NCI-H526 (cell line): ENCODE measurements at regions not wholly inside any gene's neighbourhood (a gene's known extent, or its start where the extent isn't known, plus 50 kb on each side); places are given as distances from the start of the nearest gene placed in this dataset.
A peak's percentile ranks its signal among the peaks of the same experiment; 100 is the strongest.
"Not testable (repeated sequence)": the region's sequence is repeated elsewhere in the genome, so short reads cannot be mapped to it uniquely, and the experiment has no call there.

Source experiments
- DNase-seq, 2 experiments: peaks; one replicate each; lab custom pipeline; 2025; lab: John Stamatoyannopoulos, UW

- peak in 1 of 2 experiments; percentile 15 for DNase-seq
Observed at GRCh38 chr19:27746691-27747380, 1466.1 kb downstream of the UQCRFS1 start.

GRCh38 chr19:27745978-27746542 lies 1466.9 kb downstream of the UQCRFS1 start:
- no peak for DNase-seq

DNA sequence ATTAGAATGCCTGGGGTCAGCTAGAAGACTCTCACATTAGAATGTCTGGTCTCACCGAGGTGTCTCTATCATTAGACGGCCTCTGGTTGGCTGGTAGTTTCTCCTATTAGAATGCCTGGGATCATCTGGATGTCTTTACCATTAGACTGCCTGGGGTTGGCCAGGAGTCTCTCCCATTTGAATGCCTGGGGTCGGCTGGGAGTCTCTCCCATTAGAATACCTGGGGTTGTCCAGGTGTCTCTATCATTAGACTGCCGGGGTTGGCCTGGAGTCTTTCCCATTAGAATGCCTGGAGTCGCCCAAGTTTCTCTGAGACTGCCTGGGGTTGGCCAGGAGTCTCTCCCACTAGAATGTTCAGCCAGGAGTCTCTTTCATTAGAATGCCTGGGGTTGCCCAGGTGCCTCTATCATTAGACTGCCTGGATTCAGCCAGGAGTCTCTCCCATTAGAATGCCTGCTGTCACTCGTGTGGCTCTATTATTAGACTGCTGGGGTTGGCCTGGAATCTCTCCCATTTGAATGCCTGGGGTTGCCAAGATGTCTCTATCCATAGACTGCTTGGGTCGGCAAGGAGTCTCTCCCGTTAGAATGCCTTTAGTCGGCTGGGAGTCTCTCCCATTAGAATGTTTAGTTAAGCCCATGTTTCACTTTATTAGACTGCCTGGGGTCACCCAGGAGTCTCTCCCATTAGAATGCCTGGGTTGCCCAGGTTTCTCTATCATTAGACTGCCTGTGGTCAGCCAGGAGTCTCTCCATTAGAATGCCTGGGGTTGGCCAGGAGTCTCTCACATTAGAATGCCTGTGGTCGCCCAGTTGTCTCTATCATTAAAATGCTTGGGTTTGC lies 1467.8 kb downstream of the UQCRFS1 start:
- DNase-seq = no peak

GRCh38 chr19:27742041-27742440 lies 1470.9 kb downstream of the UQCRFS1 start:
- no peak for DNase-seq

- no peak for DNase-seq
Observed at GRCh38 chr19:27741236-27741635, 1471.7 kb downstream of the UQCRFS1 start.

DNA sequence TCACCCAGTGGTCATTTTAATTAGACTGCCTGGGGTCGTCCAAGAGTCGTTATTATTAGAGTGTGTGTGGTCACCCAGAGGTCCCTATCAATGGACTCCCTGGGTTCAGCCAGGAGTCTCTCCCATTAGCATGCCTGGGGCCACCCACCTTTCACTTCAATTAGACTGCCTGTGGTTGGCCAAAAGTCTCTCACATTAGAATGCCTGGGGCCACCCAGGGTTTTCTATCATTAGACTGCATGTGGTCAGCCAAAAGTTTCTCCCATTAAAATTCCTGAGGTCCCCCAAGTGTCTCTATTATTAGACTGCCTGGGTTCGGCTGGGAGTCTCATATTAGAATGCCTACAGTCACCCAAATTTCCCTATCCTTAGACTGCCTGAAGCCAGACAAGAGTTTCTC lies 1472.6 kb downstream of the UQCRFS1 start:
- DNase-seq = no peak

DNA sequence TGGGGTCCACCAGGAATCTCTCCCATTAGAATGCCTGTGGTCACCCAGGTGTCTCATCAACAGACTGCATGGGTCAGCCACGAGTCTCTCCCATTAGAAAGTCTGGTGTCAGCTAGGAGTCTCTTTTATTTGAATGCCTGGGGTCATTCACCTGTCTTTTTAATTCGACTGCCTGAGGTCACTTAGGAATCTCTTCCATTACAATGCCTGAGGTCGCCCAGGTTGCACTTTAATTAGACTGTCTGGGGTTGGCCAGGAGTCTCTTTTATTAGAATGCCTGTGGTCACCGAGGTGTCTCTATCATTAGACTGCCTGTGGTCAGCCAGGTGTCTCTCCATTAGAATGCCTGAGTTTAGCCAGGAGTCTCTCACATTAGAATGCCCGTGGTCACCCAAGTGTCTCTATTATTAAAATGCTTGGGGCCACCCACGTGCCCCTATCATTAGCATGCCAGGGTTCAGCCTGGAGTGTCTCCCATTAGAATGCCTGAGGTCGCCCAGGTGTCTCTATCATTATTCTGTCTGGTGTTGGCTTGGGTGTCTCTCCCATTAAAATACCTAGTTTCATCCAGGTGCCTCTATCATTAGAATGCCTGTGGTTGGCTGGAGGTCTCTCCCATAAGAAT lies 1474.3 kb downstream of the UQCRFS1 start:
- no peak for DNase-seq

GRCh38 chr19:27736225-27736624 lies 1476.7 kb downstream of the UQCRFS1 start:
- no peak for DNase-seq

DNA sequence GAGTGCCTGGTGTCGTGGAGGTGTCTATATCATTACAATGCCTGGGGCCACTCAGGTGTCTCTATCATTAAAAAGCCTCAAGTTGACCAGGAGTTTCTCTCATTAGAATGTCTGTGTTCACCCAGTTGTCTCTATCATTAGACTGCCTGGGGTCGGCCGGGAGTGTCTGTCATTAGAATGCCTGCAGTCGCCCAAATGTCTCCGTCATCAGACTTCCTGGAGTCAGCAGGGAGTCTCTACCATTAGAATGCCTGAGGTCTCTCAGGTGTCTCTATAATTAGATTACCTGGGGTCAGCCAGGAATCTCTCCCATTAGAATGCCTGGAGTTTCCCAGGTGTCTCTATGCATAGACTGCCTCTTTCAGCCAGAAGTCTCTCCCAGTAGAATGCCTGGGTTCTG lies 1477.6 kb downstream of the UQCRFS1 start:
- no peak for DNase-seq

GRCh38 chr19:27734496-27735220 lies 1478.3 kb downstream of the UQCRFS1 start:
- DNase-seq = no peak

DNA sequence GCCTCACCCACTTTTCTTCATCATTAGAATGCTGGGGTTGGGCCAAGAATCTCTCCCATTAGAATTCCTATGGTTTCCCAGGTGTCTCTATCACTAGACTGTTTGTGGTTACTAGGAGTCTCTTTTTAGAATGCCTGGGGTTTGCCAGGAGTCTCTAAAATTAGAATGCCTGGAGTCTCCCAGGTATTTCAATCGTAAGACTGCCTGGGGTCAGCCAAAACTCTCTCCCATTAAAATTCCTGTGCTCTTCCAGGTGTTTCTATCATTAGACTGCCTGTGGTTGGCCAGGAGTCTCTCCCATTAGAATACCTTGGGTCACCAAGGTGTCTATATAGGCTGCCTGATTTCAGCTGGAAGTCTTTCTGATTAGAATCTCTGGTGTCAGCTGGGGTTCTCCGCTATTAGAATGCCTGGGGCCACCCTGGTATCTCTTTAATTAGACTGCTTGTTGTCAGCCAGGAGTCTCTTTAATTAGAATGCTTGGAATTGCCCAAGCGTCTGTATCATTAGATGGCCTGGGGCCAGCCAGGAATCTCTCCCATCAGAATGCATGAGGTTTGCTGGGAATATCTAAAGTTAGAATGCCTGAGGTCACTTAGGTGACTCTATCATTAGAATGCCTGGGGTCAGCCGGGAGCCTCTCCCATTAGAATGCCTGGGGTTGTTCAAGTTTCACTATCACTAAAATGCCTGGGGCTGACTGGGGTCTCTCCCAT lies 1479.2 kb downstream of the UQCRFS1 start:
- no peak for DNase-seq

DNA sequence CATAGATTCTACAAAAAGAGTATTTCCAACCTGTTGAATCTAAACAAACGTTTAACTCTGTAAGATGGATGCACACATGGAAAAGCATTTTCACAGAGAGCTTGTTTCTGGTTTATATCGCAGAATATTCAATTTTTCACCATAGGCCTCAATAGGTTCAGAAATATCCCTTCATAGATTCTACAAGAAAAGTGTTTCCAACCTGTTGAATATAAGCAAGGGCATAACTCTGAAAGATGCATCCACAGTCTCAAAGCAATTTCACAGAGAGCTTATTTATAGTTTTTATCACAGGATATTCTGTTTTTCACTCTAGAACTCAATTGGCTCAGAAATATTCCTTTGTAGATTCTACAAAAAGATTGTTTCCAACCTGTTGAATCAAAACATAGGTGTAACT lies 1483.6 kb downstream of the UQCRFS1 start:
- DNase-seq = no peak

DNA sequence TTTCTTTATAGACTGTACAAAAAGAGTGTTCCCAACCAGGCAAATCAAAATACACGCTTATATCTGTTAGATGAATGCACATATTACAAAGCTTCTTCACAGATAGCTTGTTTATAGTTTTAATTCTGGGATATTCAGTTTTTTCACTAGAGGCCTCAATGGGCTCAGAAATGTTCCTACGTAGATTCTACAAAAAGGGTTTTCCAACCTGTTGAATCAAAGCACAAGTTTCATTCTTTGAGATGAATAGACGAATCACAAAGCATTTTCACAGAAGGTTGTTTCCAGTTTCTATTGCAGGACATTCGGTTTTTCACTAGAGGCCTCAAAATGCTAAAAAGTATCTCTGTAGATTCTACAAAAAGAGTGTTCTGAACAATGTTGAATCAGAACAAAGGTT lies 1490.3 kb downstream of the UQCRFS1 start:
- no peak for DNase-seq

DNA sequence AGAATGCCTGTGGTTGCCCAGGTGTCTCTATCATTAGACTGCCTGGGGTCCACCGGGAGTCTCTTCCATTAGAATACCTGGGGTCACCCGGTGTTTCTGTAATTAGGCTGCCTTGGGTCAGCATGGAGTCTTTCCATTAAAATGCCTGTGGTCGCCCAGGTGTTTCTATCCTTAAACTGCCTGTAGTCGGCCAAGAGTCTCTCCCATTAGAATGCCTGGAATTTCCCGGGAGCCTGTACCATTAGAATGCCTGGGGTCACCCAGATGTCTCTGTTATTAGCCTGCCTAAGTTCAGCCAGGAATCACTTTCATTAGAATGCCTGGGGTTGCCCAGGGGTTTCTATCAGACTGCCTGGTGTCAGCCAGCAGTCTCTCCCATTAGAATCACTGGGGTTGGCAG lies 1492.8 kb downstream of the UQCRFS1 start:
- no peak for DNase-seq

- DNase-seq = no peak
Observed at GRCh38 chr19:27719034-27719433, 1493.9 kb downstream of the UQCRFS1 start.

DNA sequence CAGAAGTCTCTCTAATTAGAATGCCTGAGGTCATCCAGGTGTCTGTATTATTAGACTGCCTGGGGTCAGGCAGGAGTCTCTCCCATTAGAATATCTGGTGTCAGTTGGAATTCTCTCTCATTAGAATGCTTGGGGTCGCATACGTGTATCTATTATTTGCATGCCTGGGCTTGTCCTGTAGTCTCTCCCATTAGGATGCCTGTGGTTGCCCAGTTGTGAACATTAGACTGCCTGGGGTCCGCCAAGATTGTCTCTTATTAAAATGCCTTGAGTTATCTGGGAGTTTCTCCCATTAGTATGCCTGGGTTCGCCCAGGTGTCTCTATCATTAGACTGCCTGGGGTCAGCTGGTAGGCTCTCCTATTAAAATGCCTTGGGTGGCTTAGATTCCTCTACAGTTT lies 1494.7 kb downstream of the UQCRFS1 start:
- DNase-seq = peak; percentile 44 to 61

DNA sequence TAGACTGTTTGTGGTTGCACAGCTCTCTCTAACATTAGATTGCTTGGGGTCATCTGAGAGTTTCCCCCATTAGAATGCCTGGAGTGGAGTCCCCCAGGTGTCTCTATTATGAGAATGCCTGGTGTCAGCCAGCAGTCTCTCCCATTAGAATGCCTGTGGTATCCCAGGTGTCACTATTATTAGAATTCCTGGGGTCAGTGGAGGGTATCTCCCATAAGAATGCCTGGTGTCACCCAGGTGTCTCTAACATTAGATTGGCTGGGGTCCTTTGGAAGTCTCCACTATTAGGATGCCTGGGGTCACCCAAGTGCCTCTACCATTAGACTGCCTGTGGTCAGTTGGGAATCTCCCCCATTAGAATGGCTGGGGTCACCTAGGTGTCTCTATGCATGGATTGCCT lies 1495.1 kb downstream of the UQCRFS1 start:
- DNase-seq = peak in 1 of 2 experiments; percentile 4

GRCh38 chr19:27716922-27717321 lies 1496.0 kb downstream of the UQCRFS1 start:
- DNase-seq = no peak

DNA sequence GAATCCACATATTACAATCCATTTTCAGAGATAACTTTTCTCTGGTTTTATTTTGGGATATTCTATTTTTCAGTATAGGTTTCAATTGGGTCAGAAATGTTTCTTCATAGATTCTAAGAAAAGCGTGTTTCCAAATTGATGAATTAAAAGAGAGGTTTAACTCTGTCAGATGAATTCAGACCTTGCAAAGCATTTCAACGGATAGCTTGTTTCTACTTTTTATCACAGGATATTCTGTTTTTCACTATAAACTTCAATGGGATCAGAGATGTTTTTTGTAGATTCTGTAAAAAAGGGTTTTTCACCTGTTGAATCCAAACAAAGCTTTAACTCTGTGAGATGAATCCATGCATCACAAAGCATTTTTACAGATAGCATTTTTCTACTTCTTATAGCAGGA lies 1498.1 kb downstream of the UQCRFS1 start:
- no peak for DNase-seq

GRCh38 chr19:27709496-27709895 lies 1503.5 kb downstream of the UQCRFS1 start:
- DNase-seq = no peak

DNA sequence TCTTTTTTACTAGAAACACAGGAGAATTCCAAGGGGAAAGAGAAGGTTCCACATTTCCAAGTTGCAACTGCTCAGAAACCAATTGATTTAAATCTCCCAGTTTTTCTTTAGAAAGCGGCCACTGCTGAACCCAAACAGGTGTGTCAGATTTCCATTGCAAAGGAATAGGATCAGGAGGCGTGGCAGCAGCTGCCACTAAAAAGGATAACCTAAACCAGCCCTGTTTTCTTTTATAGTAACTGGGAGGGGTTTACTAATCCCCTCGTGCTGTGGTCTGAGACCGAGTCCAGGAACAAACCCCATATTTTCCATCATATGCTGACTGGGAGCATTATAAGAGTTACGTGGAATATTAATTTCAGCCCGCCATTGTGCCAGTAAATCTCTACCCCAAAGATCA lies 1504.0 kb downstream of the UQCRFS1 start:
- DNase-seq = not testable (repeated sequence)
